ENCODE measurements at regions not wholly inside any gene's neighbourhood (a gene's known extent, or its start where the extent isn't known, plus 50 kb on each side); places are given as distances from the start of the nearest gene placed in this dataset.

- Histone ChIP-seq H3K9me3 (ENCODE audit: control insufficient read depth in 1 of 2, insufficient read depth in 1 of 2, low read depth in 1 of 2, low read length in 2 of 2) (peaks cover 3% of the 10 kb centered on the region in 2 experiments; a peak in 2 of 4 replicates), H4K20me1 (ENCODE audit: insufficient read depth) (no peaks in the 10 kb centered on the region), H3K9me2 (ENCODE audit: insufficient read depth) (no peaks in the 10 kb centered on the region), H3K4me2 (ENCODE audit: low read length) (no peak overlapping the region), H2AFZ (ENCODE audit: low read depth, low read length, poor library complexity, severe bottlenecking) (no peak overlapping the region), H3K36me3 (ENCODE audit: control insufficient read depth in 1 of 2, insufficient read depth in 2 of 2, low read length in 2 of 2) (no peaks in the 10 kb centered on the region), H3K27me3 (ENCODE audit: insufficient read depth, low read length) (no peaks in the 10 kb centered on the region), H3K4me1 (ENCODE audit: control insufficient read depth in 1 of 2, insufficient read depth in 2 of 2, low read length in 2 of 2) (no peaks in the 10 kb centered on the region), H3K4me3 (replicated peaks in 1 of 2; ENCODE audit: low read depth in 1 of 2, low read length in 2 of 2) (no peak overlapping the region), H3K9ac (ENCODE audit: low read length) (no peak overlapping the region), H3K27ac (ENCODE audit: low read depth, low read length) (no peak overlapping the region), H3K79me2 (ENCODE audit: insufficient read depth, low read length) (no peaks in the 10 kb centered on the region)
- ATAC-seq, result no peak
- TF ChIP-seq CBX3 (IDR thresholded peaks at IDR 0.05; ENCODE audit: low read depth) (no peak), EZH2 (IDR thresholded peaks at IDR 0.05) (no peak), SIN3A (IDR thresholded peaks at IDR 0.05; ENCODE audit: low read depth) (no peak), ELF1 (IDR thresholded peaks at IDR 0.05; ENCODE audit: borderline replicate concordance, low read depth) (no peak), ZNF274 (IDR thresholded peaks at IDR 0.05; ENCODE audit: low read depth, low read length) (no peak), SP1 (IDR thresholded peaks at IDR 0.05; ENCODE audit: low read depth) (no peak), JUND (IDR thresholded peaks at IDR 0.05) (no peak), REST (IDR thresholded peaks at IDR 0.05; ENCODE audit: low read depth) (no peak), SRF (IDR thresholded peaks at IDR 0.05; ENCODE audit: low read depth) (no peak), EZH2phosphoT487 (IDR thresholded peaks at IDR 0.05; ENCODE audit: borderline replicate concordance) (no peak), CTCF (IDR thresholded peaks at IDR 0.05 in 2 of 3, conservative IDR thresholded peaks at IDR 0.05 in 1 of 3; ENCODE audit: borderline replicate concordance in 1 of 3, insufficient read depth in 1 of 3, low read depth in 2 of 3, low read length in 2 of 3) (no peak), POLR2AphosphoS5 (IDR thresholded peaks at IDR 0.05; ENCODE audit: low read depth, low read length) (no peak)
- TF ChIP-seq, protein P1, sequence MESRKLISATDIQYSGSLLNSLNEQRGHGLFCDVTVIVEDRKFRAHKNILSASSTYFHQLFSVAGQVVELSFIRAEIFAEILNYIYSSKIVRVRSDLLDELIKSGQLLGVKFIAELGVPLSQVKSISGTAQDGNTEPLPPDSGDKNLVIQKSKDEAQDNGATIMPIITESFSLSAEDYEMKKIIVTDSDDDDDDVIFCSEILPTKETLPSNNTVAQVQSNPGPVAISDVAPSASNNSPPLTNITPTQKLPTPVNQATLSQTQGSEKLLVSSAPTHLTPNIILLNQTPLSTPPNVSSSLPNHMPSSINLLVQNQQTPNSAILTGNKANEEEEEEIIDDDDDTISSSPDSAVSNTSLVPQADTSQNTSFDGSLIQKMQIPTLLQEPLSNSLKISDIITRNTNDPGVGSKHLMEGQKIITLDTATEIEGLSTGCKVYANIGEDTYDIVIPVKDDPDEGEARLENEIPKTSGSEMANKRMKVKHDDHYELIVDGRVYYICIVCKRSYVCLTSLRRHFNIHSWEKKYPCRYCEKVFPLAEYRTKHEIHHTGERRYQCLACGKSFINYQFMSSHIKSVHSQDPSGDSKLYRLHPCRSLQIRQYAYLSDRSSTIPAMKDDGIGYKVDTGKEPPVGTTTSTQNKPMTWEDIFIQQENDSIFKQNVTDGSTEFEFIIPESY (IDR thresholded peaks at IDR 0.05; ENCODE audit: extremely low read depth, insufficient replicate concordance, low read length), result no peak
- TF ChIP-seq, protein P2, sequence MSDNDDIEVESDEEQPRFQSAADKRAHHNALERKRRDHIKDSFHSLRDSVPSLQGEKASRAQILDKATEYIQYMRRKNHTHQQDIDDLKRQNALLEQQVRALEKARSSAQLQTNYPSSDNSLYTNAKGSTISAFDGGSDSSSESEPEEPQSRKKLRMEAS (IDR thresholded peaks at IDR 0.05), result no peak
- BruUV-seq (replicated peaks), result no TSS peak
- POLR2A ChIA-PET, result no interaction called here
- DNase-seq (ENCODE audit: low read depth, low spot score), result no peak
- intact Hi-C loops (cut with micrococcal nuclease), result no loop called here
- RAD21 ChIA-PET (ENCODE audit: low non-redundant PET in 1 of 2, low total read pairs in 2 of 2, uncharacterized antibody in 2 of 2, unreplicated experiment in 2 of 2), result no interaction called here
- CTCF ChIA-PET, result no interaction called here
These were observed 264.0 kb upstream of the TSHZ2 start for GRCh38 chr20:52708137-52708536.

Data from HCT116 (cell line).